ENCODE measurements at regions not wholly inside any gene's neighbourhood (a gene's known extent, or its start where the extent isn't known, plus 50 kb on each side); places are given as distances from the start of the nearest gene placed in this dataset.
"Not testable (repeated sequence)": the region's sequence is repeated elsewhere in the genome, so short reads cannot be mapped to it uniquely, and the experiment has no call there.

GRCh38 chr2:8142461-8142860, 539.4 kb upstream of the ID2 start:
- no peak for DNase-seq (ENCODE audit: low read depth)

GRCh38 chr2:8144131-8144631, 537.7 kb upstream of the ID2 start:
- no peak for DNase-seq (ENCODE audit: low read depth)

- DNase-seq (ENCODE audit: low read depth), result no peak
Observed at GRCh38 chr2:8144785-8145184, 537.1 kb upstream of the ID2 start.

- not testable (repeated sequence) for DNase-seq (ENCODE audit: low read depth)
Observed at GRCh38 chr2:8145375-8145774, 536.5 kb upstream of the ID2 start.

- DNase-seq (ENCODE audit: low read depth), result no peak
Observed at GRCh38 chr2:8146132-8147005, 535.5 kb upstream of the ID2 start.

- DNase-seq (ENCODE audit: low read depth), result no peak
Observed at GRCh38 chr2:8148260-8149006, 533.4 kb upstream of the ID2 start.

- no peak for DNase-seq (ENCODE audit: low read depth)
Observed at GRCh38 chr2:8149007-8149405, 532.9 kb upstream of the ID2 start.

- DNase-seq (ENCODE audit: low read depth), result no peak
Observed at GRCh38 chr2:8149985-8150539, 531.8 kb upstream of the ID2 start.

- DNase-seq (ENCODE audit: low read depth), result no peak
Observed at GRCh38 chr2:8151888-8152287, 530.0 kb upstream of the ID2 start.

GRCh38 chr2:8152392-8153257, 529.2 kb upstream of the ID2 start:
- no peak for DNase-seq (ENCODE audit: low read depth)

- no peak for DNase-seq (ENCODE audit: low read depth)
Observed at GRCh38 chr2:8153258-8153718, 528.6 kb upstream of the ID2 start.

GRCh38 chr2:8154270-8154669, 527.6 kb upstream of the ID2 start:
- DNase-seq (ENCODE audit: low read depth), result no peak

GRCh38 chr2:8154936-8155335, 526.9 kb upstream of the ID2 start:
- DNase-seq (ENCODE audit: low read depth), result no peak

GRCh38 chr2:8157621-8158430, 524.0 kb upstream of the ID2 start:
- no peak for DNase-seq (ENCODE audit: low read depth)

GRCh38 chr2:8158711-8159110, 523.1 kb upstream of the ID2 start:
- no peak for DNase-seq (ENCODE audit: low read depth)

- no peak for DNase-seq (ENCODE audit: low read depth)
Observed at GRCh38 chr2:8159211-8159965, 522.5 kb upstream of the ID2 start.

GRCh38 chr2:8159966-8160603, 521.8 kb upstream of the ID2 start:
- DNase-seq (ENCODE audit: low read depth), result no peak

- DNase-seq (ENCODE audit: low read depth), result no peak
Observed at GRCh38 chr2:8160959-8161358, 520.9 kb upstream of the ID2 start.

GRCh38 chr2:8162552-8162951, 519.3 kb upstream of the ID2 start:
- DNase-seq (ENCODE audit: low read depth), result no peak

GRCh38 chr2:8165550-8165949, 516.3 kb upstream of the ID2 start:
- DNase-seq (ENCODE audit: low read depth), result no peak

All from stimulated activated CD8-positive, alpha-beta memory T cell treated with anti-CD3 and anti-CD28 coated beads, Interleukin-12 subunit alpha, Interleukin-12 subunit beta, amount 100 ng/mL, for 4 hours (primary cell).